Endodermal cell (in vitro differentiated cells): ENCODE measurements at regions not wholly inside any gene's neighbourhood (a gene's known extent, or its start where the extent isn't known, plus 50 kb on each side); places are given as distances from the start of the nearest gene placed in this dataset.

ENCODE experiments used
- DNase-seq: peaks from one replicate; pipeline ENCODE4 v3.0.0-alpha.2; 2017
- H3K27ac ChIP-seq: 2 replicates; pipeline ENCODE4 v1.5.1; 2013; ENCODE audit warnings: mild to moderate bottlenecking, low read depth, low read length, moderate library complexity
- H3K27me3 ChIP-seq: 2 replicates; pipeline ENCODE4 v1.6.1; 2013; ENCODE audit warnings: mild to moderate bottlenecking, low read length, moderate library complexity; ENCODE audit not compliant: insufficient read depth, control insufficient read depth, poor library complexity, severe bottlenecking
- H3K36me3 ChIP-seq: 2 replicates; pipeline ENCODE4 v1.7.0; 2013; ENCODE audit warnings: mild to moderate bottlenecking, low read length, moderate library complexity; ENCODE audit not compliant: control insufficient read depth, insufficient read depth
- H3K4me1 ChIP-seq: one replicate; pipeline ENCODE4 v1.7.0; 2013; ENCODE audit warnings: low read length; ENCODE audit not compliant: control insufficient read depth, insufficient read depth
- H3K4me3 ChIP-seq: 2 replicates; pipeline ENCODE4 v1.5.1; 2013; ENCODE audit warnings: mild to moderate bottlenecking, low read length, moderate library complexity
- H3K9ac ChIP-seq: 2 replicates; pipeline ENCODE4 v1.6.1; 2013; ENCODE audit warnings: mild to moderate bottlenecking, low read length, moderate library complexity; ENCODE audit not compliant: poor library complexity, severe bottlenecking; ENCODE audit errors: extremely low read depth
- H3K9me3 ChIP-seq: 2 replicates; pipeline ENCODE4 v1.6.1; 2013; ENCODE audit warnings: mild to moderate bottlenecking, low read length, moderate library complexity; ENCODE audit not compliant: control insufficient read depth
- H3K27ac Mint-ChIP-seq: 2 replicates; pipeline ENCODE4 v1.8.0; 2020; ENCODE audit warnings: mixed read lengths
- H3K27me3 Mint-ChIP-seq: 2 replicates; pipeline ENCODE4 v1.8.0; 2021; ENCODE audit warnings: mild to moderate bottlenecking, mixed read lengths; ENCODE audit not compliant: insufficient read depth
- H3K36me3 Mint-ChIP-seq: 2 replicates; pipeline ENCODE4 v1.8.0; 2020; ENCODE audit warnings: low read depth, mixed read lengths
- H3K4me1 Mint-ChIP-seq: 2 replicates; pipeline ENCODE4 v1.8.0; 2020; ENCODE audit warnings: mixed read lengths
- H3K4me3 Mint-ChIP-seq: 2 replicates; pipeline ENCODE4 v1.8.0; 2020; ENCODE audit warnings: mild to moderate bottlenecking, moderate library complexity, mixed read lengths
- H3K9me3 Mint-ChIP-seq: 2 replicates; pipeline ENCODE4 v1.8.0; 2020; ENCODE audit warnings: mild to moderate bottlenecking, mixed read lengths
- CTCF ChIP-seq: fragments of 200-600 bp; sonication (generic); conservative IDR thresholded peaks from 2 replicates; pipeline ENCODE4 v1.5.0; 2021; ENCODE audit warnings: antibody characterized with exemption, mild to moderate bottlenecking
- WGBS, 2 experiments: methylation state at CpG; one replicate each; pipeline versions ENCODE4 v1.1.5 to v1.1.7; 2013; ENCODE audit warnings: missing lambda C conversion rate in 2 of 2, mixed read lengths in 1 of 2; ENCODE audit not compliant: insufficient coverage in 1 of 2, insufficient read length in 1 of 2; 5-methylcytosine and 5-hydroxymethylcytosine counted together

GRCh38 chr3:188095431-188095830 lies 58.5 kb upstream of the LPP start:
- no peaks in the 10 kb centered on the region for H3K36me3 Mint-ChIP-seq
- H3K27me3 Mint-ChIP-seq = peaks cover 3% of the 10 kb centered on the region
- 93 to 100% methylated on average over 1 to 2 of the region's 2 CpGs for WGBS, 2 experiments
- Histone ChIP-seq H3K36me3 (no peaks in the 10 kb centered on the region), H3K9me3 (no peaks in the 10 kb centered on the region), H3K27ac (no peak overlapping the region), H3K9ac (no peak overlapping the region), H3K27me3 (no peaks in the 10 kb centered on the region), H3K4me3 (no peak overlapping the region), H3K4me1 (no peaks in the 10 kb centered on the region)
- H3K9me3 Mint-ChIP-seq = peaks cover 2% of the 10 kb centered on the region
- TF ChIP-seq CTCF = no peak
- no peak overlapping the region for H3K4me3 Mint-ChIP-seq
- H3K4me1 Mint-ChIP-seq = no peaks in the 10 kb centered on the region
- DNase-seq = no peak
- no peak overlapping the region for H3K27ac Mint-ChIP-seq

GRCh38 chr3:188097791-188098190 lies 56.2 kb upstream of the LPP start:
- Histone ChIP-seq H3K9me3 (no peaks in the 10 kb centered on the region), H3K4me1 (no peaks in the 10 kb centered on the region), H3K36me3 (no peaks in the 10 kb centered on the region), H3K27ac (no peak overlapping the region), H3K9ac (no peak overlapping the region), H3K4me3 (no peak overlapping the region), H3K27me3 (no peaks in the 10 kb centered on the region)
- no peak for DNase-seq
- H3K36me3 Mint-ChIP-seq = no peaks in the 10 kb centered on the region
- peaks cover 3% of the 10 kb centered on the region for H3K27me3 Mint-ChIP-seq
- H3K4me1 Mint-ChIP-seq = no peaks in the 10 kb centered on the region
- TF ChIP-seq CTCF = no peak
- H3K27ac Mint-ChIP-seq = no peak overlapping the region
- H3K4me3 Mint-ChIP-seq = no peak overlapping the region
- peaks cover 2% of the 10 kb centered on the region for H3K9me3 Mint-ChIP-seq
- 93 to 94% methylated on average over 3 to 7 of the region's 7 CpGs for WGBS, 2 experiments

- Histone ChIP-seq H3K9me3 (no peaks in the 10 kb centered on the region), H3K27ac (no peak overlapping the region), H3K4me1 (no peaks in the 10 kb centered on the region), H3K36me3 (no peaks in the 10 kb centered on the region), H3K27me3 (no peaks in the 10 kb centered on the region), H3K9ac (no peak overlapping the region), H3K4me3 (no peak overlapping the region)
- DNase-seq = no peak
- peaks cover 2% of the 10 kb centered on the region for H3K9me3 Mint-ChIP-seq
- peaks cover 5% of the 10 kb centered on the region for H3K27me3 Mint-ChIP-seq
- no peak overlapping the region for H3K27ac Mint-ChIP-seq
- no peak overlapping the region for H3K4me3 Mint-ChIP-seq
- TF ChIP-seq CTCF = no peak
- H3K4me1 Mint-ChIP-seq = no peaks in the 10 kb centered on the region
- H3K36me3 Mint-ChIP-seq = no peaks in the 10 kb centered on the region
- 92 to 100% methylated on average over 5 to 6 of the region's 6 CpGs for WGBS, 2 experiments
Measured at GRCh38 chr3:188099907-188100306, 54.0 kb upstream of the LPP start.
